ENCODE measurements at regions not wholly inside any gene's neighbourhood (a gene's known extent, or its start where the extent isn't known, plus 50 kb on each side); places are given as distances from the start of the nearest gene placed in this dataset.

- no peak for TF ChIP-seq CTCF (conservative IDR thresholded peaks at IDR 0.05)
- no CpG with 5 or more reads among the region's 26 CpGs for WGBS (ENCODE audit: extremely low coverage, insufficient read length, low lambda C conversion rate)
- no peaks in the 10 kb centered on the region for H3K4me1 Mint-ChIP-seq
Observed at GRCh38 chr6:69466979-69467570, 329.7 kb downstream of the LMBRD1 start.

More at GRCh38 chr6:69466979-69467570, 329.7 kb downstream of the LMBRD1 start:
- H3T11ph ChIP-seq (ENCODE audit: low read length), result no peak overlapping the region
- no peak overlapping the region for H3K56ac ChIP-seq (ENCODE audit: insufficient read length, low read depth, low read length)
- H3K27me3 ChIP-seq (ENCODE audit: insufficient read depth, low read length), result no peaks in the 10 kb centered on the region
- H3K4me1 ChIP-seq (ENCODE audit: insufficient read depth, low read length), result no peaks in the 10 kb centered on the region
- no peaks in the 10 kb centered on the region for H3K23me2 ChIP-seq (ENCODE audit: insufficient read length, low read depth, low read length, poor library complexity, severe bottlenecking)
- H3K36me3 Mint-ChIP-seq (ENCODE audit: insufficient read depth in 1 of 3, low read depth in 3 of 3), result peaks cover 0 to 5% (median 0%) of the 10 kb centered on the region in 3 experiments; a peak in 3 of 7 replicates
- H4K5ac ChIP-seq (ENCODE audit: insufficient read length, low read depth, low read length), result no peak overlapping the region
- no peak overlapping the region for H2AFZ ChIP-seq (ENCODE audit: low read length)
- H4K91ac ChIP-seq (ENCODE audit: insufficient read length, low read depth, low read length), result no peak overlapping the region
- no peak overlapping the region for H3K18ac ChIP-seq (ENCODE audit: insufficient read length, low read depth, low read length)
- H3K4ac ChIP-seq (ENCODE audit: low read depth, low read length), result no peak overlapping the region
- no peak overlapping the region for H3K23ac ChIP-seq (ENCODE audit: insufficient read length, low read depth, low read length)
- H3K79me2 ChIP-seq (ENCODE audit: insufficient read depth, low read length), result no peaks in the 10 kb centered on the region
- H2BK15ac ChIP-seq (ENCODE audit: low read depth, low read length), result no peak overlapping the region
- H3K9ac ChIP-seq (ENCODE audit: extremely low read depth, insufficient read length, low read length), result no peak overlapping the region
- H4K20me1 ChIP-seq (ENCODE audit: control insufficient read depth, insufficient read depth, insufficient read length), result no peaks in the 10 kb centered on the region
- H3K79me1 ChIP-seq (ENCODE audit: insufficient read depth, low read depth, low read length, poor library complexity, severe bottlenecking), result no peaks in the 10 kb centered on the region
- H4K8ac ChIP-seq (replicated peaks; ENCODE audit: insufficient read length, low read depth, low read length), result no peak overlapping the region
- H3K14ac ChIP-seq (ENCODE audit: insufficient read depth, low read length), result no peak overlapping the region
- H2BK12ac ChIP-seq (ENCODE audit: insufficient read length, low read depth, low read length), result no peak overlapping the region
- DNase-seq, result no peak
- no peak overlapping the region for H3K4me3 Mint-ChIP-seq
- H3K9me3 Mint-ChIP-seq, result peaks cover 0 to 5% of the 10 kb centered on the region in 2 experiments; a peak in 3 of 5 replicates
- no peak overlapping the region for H3K4me2 ChIP-seq (ENCODE audit: insufficient read depth, insufficient read length, low read length)
- H2AK5ac ChIP-seq (ENCODE audit: insufficient read length, low read length), result no peak overlapping the region
- H3K27ac ChIP-seq (ENCODE audit: insufficient read length, low read depth, low read length), result no peak overlapping the region
- H2BK20ac ChIP-seq (ENCODE audit: low read depth, low read length, poor library complexity, severe bottlenecking), result no peak overlapping the region
- no peak overlapping the region for H3K27ac Mint-ChIP-seq
- H3K9me3 ChIP-seq (ENCODE audit: control insufficient read depth, low read depth, low read length), result no peaks in the 10 kb centered on the region
- no peak overlapping the region for H2BK5ac ChIP-seq (ENCODE audit: insufficient read length, low read length)
- H3K27me3 Mint-ChIP-seq (ENCODE audit: low read depth), result no peaks in the 10 kb centered on the region
- no peak overlapping the region for H2BK120ac ChIP-seq (ENCODE audit: low read depth, low read length, poor library complexity, severe bottlenecking)

Data from H9 (cell line).